Testis (tissue), 2 donors: ENCODE measurements at regions not wholly inside any gene's neighbourhood (a gene's known extent, or its start where the extent isn't known, plus 50 kb on each side); places are given as distances from the start of the nearest gene placed in this dataset.

Source experiments
- POLR2A ChIP-seq: fragments of 450-650 bp; IDR thresholded peaks from one replicate; pipeline ENCODE4 v1.6.1; 2017; ENCODE audit warnings: antibody characterized with exemption, mild to moderate bottlenecking, moderate library complexity
- TF ChIP-seq, protein P1 (sequence below), 3 experiments: fragments of 450-650 bp in 2 of 3; fragments of 200-600 bp in 1 of 3; sonication (generic) in 1 of 3; IDR thresholded peaks; one replicate each; pipeline ENCODE4 v1.5.1; 2016 to 2019; ENCODE audit warnings: antibody characterized with exemption in 3 of 3, mild to moderate bottlenecking in 2 of 3, moderate library complexity in 1 of 3

DNA sequence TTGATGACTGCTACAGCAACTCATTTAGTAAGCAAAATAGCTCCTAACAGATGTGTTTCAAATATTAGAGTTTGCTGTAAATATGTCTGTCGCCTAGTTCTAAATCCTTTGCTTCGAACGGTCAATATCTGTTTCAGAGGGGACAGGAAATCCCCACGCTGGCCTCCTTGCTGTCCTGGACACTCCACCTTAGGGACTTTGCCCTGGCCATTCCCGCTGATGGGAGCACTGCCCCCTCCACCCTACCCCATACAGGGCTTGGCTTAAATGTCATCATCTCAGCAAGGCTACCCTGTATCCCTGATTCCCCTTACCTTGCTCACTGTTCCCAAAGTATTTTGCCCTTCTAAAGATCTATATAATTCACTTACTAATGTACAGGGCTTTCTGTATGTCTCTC, 86.1 kb upstream of the HIVEP3 start:
- TF ChIP-seq, protein P1, sequence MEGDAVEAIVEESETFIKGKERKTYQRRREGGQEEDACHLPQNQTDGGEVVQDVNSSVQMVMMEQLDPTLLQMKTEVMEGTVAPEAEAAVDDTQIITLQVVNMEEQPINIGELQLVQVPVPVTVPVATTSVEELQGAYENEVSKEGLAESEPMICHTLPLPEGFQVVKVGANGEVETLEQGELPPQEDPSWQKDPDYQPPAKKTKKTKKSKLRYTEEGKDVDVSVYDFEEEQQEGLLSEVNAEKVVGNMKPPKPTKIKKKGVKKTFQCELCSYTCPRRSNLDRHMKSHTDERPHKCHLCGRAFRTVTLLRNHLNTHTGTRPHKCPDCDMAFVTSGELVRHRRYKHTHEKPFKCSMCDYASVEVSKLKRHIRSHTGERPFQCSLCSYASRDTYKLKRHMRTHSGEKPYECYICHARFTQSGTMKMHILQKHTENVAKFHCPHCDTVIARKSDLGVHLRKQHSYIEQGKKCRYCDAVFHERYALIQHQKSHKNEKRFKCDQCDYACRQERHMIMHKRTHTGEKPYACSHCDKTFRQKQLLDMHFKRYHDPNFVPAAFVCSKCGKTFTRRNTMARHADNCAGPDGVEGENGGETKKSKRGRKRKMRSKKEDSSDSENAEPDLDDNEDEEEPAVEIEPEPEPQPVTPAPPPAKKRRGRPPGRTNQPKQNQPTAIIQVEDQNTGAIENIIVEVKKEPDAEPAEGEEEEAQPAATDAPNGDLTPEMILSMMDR (IDR thresholded peaks at IDR 0.05), result no peak
- no peak for TF ChIP-seq POLR2A
